ENCODE measurements at regions not wholly inside any gene's neighbourhood (a gene's known extent, or its start where the extent isn't known, plus 50 kb on each side); places are given as distances from the start of the nearest gene placed in this dataset.
A peak's percentile ranks its signal among the peaks of the same experiment; 100 is the strongest.

DNA sequence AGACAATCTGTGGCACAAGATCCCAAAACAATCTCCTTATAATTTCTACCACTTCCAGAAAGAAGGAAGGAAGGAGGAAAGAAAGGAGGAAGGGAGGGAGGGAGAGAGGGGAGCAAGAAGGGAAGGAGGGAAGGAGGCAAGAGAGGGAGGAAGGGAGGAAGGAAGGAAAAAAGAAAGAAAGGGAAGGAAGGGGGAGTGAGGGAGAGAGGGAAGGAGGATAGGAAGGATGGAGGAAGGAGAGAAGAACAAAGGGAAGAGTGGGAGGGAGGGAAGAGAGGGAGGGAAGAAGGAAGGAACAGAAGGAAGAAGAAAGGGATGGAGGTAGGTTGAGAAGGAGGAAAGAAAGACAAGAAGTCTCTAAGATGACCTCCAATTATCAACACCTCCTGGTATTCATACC lies 185.5 kb upstream of the NFE2L3 start:
- no peak for DNase-seq

GRCh38 chr7:25967278-25968204 lies 184.5 kb upstream of the NFE2L3 start:
- peak; percentile 8 for DNase-seq

GRCh38 chr7:25968205-25968993 lies 183.6 kb upstream of the NFE2L3 start:
- DNase-seq, result no peak

DNA sequence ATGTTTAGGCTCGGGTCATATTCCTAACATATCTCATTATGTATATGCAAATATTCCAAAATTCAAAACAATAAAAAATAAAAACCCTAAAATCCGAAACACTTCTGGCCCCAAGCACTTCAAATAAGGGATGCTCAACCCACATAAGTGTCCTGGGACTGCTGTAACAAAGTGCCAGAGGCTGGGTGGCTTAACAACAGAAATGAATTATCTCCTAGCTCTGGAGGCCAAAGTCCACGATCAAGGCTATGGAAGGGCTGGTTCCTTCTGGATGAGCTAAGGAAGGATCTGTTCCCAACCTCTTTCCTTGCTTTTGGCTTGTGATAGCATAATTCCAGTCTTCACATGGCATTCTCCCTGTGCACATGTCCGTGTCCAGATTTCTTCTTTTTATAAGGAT lies 181.6 kb upstream of the NFE2L3 start:
- no peak for DNase-seq

DNA sequence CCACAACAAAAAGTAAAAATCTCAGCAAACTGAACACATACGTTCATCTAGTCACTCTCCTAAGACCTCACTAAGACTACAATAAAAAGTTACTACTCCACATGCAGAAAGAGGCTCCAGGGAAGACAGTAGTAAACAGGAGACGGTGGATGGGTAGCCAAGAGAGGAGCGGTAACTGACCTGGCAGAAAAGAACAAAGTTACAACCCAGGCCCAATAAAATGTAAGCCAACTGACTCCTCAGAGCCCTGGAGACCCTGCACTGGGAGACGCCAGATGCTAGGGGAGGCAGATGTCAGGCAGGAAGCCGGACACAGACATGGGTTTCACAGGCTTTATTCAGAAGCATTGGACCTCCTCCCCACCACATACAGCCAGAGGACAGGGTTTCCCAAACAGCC lies 181.1 kb upstream of the NFE2L3 start:
- no peak for DNase-seq

GRCh38 chr7:25976630-25977029 lies 175.4 kb upstream of the NFE2L3 start:
- DNase-seq, result no peak

GRCh38 chr7:25978466-25978865 lies 173.5 kb upstream of the NFE2L3 start:
- DNase-seq, result no peak

- DNase-seq, result no peak
Measured at GRCh38 chr7:25979605-25980004, 172.4 kb upstream of the NFE2L3 start.

GRCh38 chr7:25982684-25983083 lies 169.3 kb upstream of the NFE2L3 start:
- no peak for DNase-seq

GRCh38 chr7:25985196-25985595 lies 166.8 kb upstream of the NFE2L3 start:
- no peak for DNase-seq

GRCh38 chr7:25988640-25989039 lies 163.4 kb upstream of the NFE2L3 start:
- DNase-seq, result peak; percentile 34

GRCh38 chr7:25989140-25989705 lies 162.8 kb upstream of the NFE2L3 start:
- peak; percentile 29 for DNase-seq

DNA sequence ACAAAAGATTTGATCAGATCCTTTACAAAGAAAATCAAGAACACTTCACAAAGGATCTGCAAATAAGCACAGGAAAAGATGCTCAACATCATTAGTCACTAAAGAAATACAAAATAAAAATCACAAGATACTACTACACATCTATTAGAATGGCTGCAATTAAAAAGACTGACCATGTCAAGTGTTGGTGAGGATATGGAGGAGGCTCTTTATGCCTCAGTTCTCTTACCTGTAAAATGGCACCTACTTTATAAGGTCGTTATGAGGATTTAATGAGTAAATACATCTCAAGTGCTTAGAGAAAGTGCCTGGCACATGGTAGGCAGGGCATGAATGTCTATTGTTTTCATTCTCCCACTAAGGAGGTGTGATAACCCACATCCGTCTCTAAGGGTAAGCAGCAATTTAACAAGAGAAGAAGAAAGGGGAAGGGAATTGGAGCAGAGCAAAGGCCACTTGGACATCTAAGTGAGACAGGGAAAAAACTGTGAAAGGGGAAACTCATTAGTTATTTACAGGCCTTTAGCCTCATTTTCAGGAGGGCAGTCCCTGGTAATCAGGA lies 157.5 kb upstream of the NFE2L3 start:
- DNase-seq, result no peak

- DNase-seq, result no peak
Measured at GRCh38 chr7:25995216-25995615, 156.8 kb upstream of the NFE2L3 start.

DNA sequence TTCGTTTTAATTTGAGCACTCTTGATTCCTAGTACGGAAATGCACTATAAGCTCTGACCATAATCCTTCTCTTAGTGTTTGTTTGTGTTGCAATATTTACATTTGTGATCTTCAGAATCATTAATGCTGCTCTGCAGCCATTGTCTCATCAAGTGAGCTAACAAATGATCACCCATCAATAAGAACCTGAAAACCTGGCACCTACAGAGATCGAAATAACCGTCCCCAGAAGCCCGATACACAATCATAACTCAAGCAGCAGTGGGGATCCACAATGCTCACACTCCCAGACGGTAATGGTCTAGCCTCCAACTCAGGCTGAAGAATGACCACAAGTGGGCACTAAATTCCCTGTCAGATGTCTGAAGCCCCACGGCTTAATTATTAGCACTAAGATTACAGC lies 156.0 kb upstream of the NFE2L3 start:
- DNase-seq, result peak; percentile 51

DNA sequence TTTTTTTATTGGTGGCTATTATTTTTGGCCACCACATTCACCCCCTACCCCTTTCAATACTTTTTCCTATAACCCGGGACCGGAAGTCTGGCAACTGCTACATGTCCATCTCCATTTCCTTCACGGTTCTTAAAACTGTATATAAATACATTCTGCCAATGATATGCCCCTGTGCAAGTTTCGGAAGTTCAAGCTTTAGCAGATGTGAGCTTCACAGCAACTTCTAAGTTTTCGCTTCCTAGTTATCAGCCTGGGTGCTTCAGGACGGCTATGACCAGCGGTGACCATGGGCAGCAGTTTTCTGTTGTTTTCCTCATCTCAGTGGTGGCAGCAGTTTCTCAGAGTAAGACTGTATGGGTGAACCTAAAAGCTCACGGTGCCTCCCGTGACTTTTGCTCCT lies 153.5 kb upstream of the NFE2L3 start:
- DNase-seq, result no peak

- DNase-seq, result no peak
Measured at GRCh38 chr7:26000841-26001240, 151.2 kb upstream of the NFE2L3 start.

GRCh38 chr7:26001662-26002244 lies 150.2 kb upstream of the NFE2L3 start:
- no peak for DNase-seq

GRCh38 chr7:26005683-26006410 lies 146.2 kb upstream of the NFE2L3 start:
- no peak for DNase-seq

- DNase-seq, result no peak
Measured at GRCh38 chr7:26006426-26006825, 145.6 kb upstream of the NFE2L3 start.

DNA sequence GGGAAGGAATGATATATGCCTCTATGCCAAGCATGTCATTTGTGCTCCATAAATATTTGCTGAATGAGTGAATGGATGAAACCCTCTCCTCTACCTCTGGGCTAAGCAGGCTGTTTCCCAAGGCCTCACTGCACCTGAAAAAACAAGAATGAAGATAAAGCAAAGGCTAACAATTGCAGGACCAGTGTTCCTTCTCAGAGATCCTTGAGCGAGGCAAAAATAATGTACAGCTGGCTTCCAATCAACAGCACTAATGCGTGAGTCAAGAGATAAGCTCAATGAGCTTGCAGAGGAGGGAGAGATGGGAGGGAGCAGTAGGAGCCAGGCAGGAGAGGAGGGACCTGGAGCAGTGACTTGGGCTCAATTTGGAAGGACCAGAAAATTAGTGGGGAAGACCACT lies 144.5 kb upstream of the NFE2L3 start:
- no peak for DNase-seq

DNA sequence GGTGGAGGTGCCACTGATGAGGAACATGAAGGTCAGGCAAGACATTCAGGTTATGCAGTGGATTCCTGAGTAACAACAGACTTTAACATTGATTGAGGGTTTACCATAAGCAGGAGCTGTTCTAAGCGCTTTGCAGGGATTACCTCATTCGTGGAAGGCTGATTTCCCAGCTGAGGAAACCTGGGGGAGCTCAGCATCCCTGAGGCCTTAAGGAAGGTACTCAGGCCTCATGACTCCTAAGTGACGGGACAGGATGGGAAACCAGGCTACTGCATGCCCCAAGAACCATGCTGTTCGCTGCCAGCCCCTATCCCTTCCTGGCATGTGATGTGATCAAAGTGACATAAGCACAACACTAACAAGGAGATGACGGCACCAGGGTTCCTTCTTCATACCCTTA lies 143.6 kb upstream of the NFE2L3 start:
- DNase-seq, result no peak

Measured in NCI-H748 treated with DMSO at 0.1 percent for 48 hours (cell line).